ENCODE measurements at regions not wholly inside any gene's neighbourhood (a gene's known extent, or its start where the extent isn't known, plus 50 kb on each side); places are given as distances from the start of the nearest gene placed in this dataset.

DNA sequence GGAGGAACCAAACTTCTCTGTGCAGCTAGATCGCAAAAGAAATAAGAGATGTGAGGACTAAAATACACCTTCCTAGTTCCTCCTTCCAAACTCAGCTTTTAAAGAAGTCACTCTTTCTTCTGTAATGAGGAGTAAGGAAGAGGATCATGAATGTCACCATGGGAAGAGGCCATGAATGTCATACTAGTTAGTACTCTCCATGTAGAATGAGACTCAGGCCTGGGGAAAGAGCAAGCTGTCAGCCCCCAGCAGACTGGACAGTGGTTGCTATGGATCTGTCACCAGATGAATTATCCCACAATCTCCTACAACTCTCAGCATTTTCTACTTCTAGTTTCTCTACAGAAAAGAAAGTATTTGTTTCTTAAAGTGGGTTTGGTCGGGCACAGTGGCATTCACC, 57.1 kb upstream of the PRDM8 start:
- Mint-ChIP-seq H3K27me3 (ENCODE audit: low read depth) (peaks cover 11% of the 10 kb centered on the region), H3K36me3 (ENCODE audit: low read depth) (no peaks in the 10 kb centered on the region), H3K4me3 (ENCODE audit: unreplicated experiment) (no peak overlapping the region), H3K27ac (ENCODE audit: unreplicated experiment) (no peak overlapping the region), H3K4me1 (ENCODE audit: low read depth) (no peaks in the 10 kb centered on the region), H3K9me3 (ENCODE audit: low read depth) (no peaks in the 10 kb centered on the region)
- TF ChIP-seq CTCF (IDR thresholded peaks at IDR 0.05), result no peak
- DNase-seq (ENCODE audit: low spot score), result no peak

- peaks cover 6% of the 10 kb centered on the region for H3K27me3 Mint-ChIP-seq (ENCODE audit: low read depth)
- H3K36me3 Mint-ChIP-seq (ENCODE audit: low read depth), result no peaks in the 10 kb centered on the region
- no peak for TF ChIP-seq CTCF (IDR thresholded peaks at IDR 0.05)
- no peaks in the 10 kb centered on the region for H3K4me1 Mint-ChIP-seq (ENCODE audit: low read depth)
- DNase-seq (ENCODE audit: low spot score), result no peak
- no peak overlapping the region for H3K27ac Mint-ChIP-seq (ENCODE audit: unreplicated experiment)
- H3K9me3 Mint-ChIP-seq (ENCODE audit: low read depth), result no peaks in the 10 kb centered on the region
- H3K4me3 Mint-ChIP-seq (ENCODE audit: unreplicated experiment), result no peak overlapping the region
These were observed 57.6 kb upstream of the PRDM8 start for GRCh38 chr4:80139671-80140070.

DNA sequence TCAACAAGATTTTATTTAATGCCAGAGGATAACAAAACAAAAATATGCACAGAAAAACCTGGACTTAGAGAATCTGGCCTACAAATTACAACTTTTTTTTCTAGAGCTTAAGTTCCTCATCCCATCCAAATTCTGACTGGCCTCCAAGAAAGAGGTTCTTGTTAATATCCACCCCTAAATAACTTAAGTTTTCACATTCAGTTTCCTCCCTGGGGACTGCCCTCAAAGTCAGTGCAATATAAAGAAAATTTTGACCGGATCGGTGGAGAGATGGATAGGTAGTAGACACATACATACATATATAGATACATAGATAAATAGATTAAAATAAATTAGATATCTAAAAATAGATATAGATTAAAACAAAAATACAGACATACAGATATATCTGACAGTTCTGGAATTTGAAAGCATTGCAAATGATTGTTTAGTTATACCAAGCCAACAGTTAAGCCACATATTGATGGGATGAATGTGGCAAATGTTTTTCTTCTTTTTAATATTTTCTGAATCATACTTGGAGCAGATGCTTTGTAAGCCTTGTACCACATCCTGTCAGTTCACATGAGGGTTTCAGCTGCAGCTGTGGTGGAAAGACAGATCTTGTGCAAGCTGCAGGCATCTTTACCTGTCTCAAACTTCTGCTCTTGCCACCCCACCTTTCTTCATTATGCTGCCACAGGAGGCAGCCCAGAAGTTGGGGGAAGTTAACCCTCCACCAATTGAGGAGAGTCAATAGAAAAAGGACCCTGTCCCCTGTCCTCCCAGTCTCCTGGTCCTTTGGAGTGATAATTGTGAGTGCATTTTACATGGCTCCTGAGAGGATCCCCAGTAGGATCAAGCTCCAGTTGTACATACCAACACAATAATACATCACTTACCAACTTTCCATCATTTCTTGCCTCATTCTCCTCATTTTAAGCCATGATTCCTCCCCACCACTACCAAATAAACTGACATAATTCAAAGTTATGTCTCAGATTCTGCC, 58.5 kb upstream of the PRDM8 start:
- no peak for DNase-seq (ENCODE audit: low spot score)
- no peak for TF ChIP-seq CTCF (IDR thresholded peaks at IDR 0.05)
- no peaks in the 10 kb centered on the region for H3K9me3 Mint-ChIP-seq (ENCODE audit: low read depth)
- no peak overlapping the region for H3K27ac Mint-ChIP-seq (ENCODE audit: unreplicated experiment)
- H3K36me3 Mint-ChIP-seq (ENCODE audit: low read depth), result no peaks in the 10 kb centered on the region
- H3K27me3 Mint-ChIP-seq (ENCODE audit: low read depth), result peaks cover 4% of the 10 kb centered on the region
- no peaks in the 10 kb centered on the region for H3K4me1 Mint-ChIP-seq (ENCODE audit: low read depth)
- H3K4me3 Mint-ChIP-seq (ENCODE audit: unreplicated experiment), result no peak overlapping the region

DNA sequence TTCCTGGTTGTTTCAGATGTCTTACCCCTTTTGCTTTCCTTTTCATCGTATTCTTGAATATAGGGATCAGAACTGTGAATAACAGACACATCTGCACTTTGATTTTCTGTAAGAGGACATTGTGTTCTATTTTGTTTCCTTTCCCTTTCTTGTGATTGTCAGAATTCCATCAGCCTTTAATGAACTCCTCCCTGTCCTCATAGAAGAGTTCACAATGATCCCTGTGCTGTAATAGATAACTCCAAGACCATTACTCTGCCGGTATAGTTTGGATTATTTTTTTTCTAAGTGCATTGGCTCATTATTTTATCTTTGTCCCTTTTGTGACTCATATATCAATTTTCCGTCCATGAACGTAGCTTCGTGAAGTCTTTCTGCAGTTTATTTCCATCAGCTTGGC, 59.7 kb upstream of the PRDM8 start:
- DNase-seq (ENCODE audit: low spot score), result no peak
- no peak overlapping the region for H3K27ac Mint-ChIP-seq (ENCODE audit: unreplicated experiment)
- H3K36me3 Mint-ChIP-seq (ENCODE audit: low read depth), result no peaks in the 10 kb centered on the region
- no peak for TF ChIP-seq CTCF (IDR thresholded peaks at IDR 0.05)
- H3K9me3 Mint-ChIP-seq (ENCODE audit: low read depth), result no peaks in the 10 kb centered on the region
- H3K27me3 Mint-ChIP-seq (ENCODE audit: low read depth), result peaks cover 3% of the 10 kb centered on the region
- no peaks in the 10 kb centered on the region for H3K4me1 Mint-ChIP-seq (ENCODE audit: low read depth)
- no peak overlapping the region for H3K4me3 Mint-ChIP-seq (ENCODE audit: unreplicated experiment)

DNA sequence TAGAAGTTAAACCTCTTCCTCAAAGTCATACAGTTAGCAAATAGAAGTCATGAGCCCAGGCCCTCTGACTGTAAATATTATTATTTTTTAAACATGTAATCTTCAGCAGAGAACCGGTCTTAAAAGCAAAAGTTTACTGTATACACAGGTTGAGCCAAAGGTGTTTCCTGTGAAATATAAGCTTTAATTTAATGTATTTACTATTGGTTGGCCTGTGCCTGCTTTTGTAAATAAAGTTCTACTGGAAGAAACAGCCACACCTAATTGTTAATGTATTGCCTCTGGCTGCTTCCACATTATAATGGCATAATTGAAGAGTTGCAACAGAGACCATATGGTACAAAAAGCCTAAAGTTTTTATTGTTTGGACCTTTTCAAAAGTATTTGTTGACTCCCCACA, 61.0 kb upstream of the PRDM8 start:
- no peak overlapping the region for H3K4me3 Mint-ChIP-seq (ENCODE audit: unreplicated experiment)
- H3K4me1 Mint-ChIP-seq (ENCODE audit: low read depth), result no peaks in the 10 kb centered on the region
- DNase-seq (ENCODE audit: low spot score), result no peak
- TF ChIP-seq CTCF (IDR thresholded peaks at IDR 0.05), result no peak
- H3K9me3 Mint-ChIP-seq (ENCODE audit: low read depth), result no peaks in the 10 kb centered on the region
- H3K27me3 Mint-ChIP-seq (ENCODE audit: low read depth), result no peaks in the 10 kb centered on the region
- H3K36me3 Mint-ChIP-seq (ENCODE audit: low read depth), result no peaks in the 10 kb centered on the region
- no peak overlapping the region for H3K27ac Mint-ChIP-seq (ENCODE audit: unreplicated experiment)

All from chondrocyte (in vitro differentiated cells).